ENCODE measurements at regions not wholly inside any gene's neighbourhood (a gene's known extent, or its start where the extent isn't known, plus 50 kb on each side); places are given as distances from the start of the nearest gene placed in this dataset.

- Mint-ChIP-seq H3K9me3 (ENCODE audit: unreplicated experiment) (no peaks in the 10 kb centered on the region), H3K4me1 (ENCODE audit: low read depth, unreplicated experiment) (no peaks in the 10 kb centered on the region), H3K36me3 (ENCODE audit: unreplicated experiment) (peaks cover 8% of the 10 kb centered on the region), H3K27me3 (ENCODE audit: unreplicated experiment) (no peaks in the 10 kb centered on the region), H3K4me3 (ENCODE audit: unreplicated experiment) (no peak overlapping the region), H3K27ac (ENCODE audit: unreplicated experiment) (no peak overlapping the region)
- TF ChIP-seq CTCF (IDR thresholded peaks at IDR 0.05; ENCODE audit: partially characterized antibody, unreplicated experiment): no peak
- no peak for DNase-seq
These were observed 220.1 kb upstream of the RPL34 start for GRCh38 chr4:108400309-108400708.

GRCh38 chr4:108399610-108400265 lies 220.6 kb upstream of the RPL34 start:
- Mint-ChIP-seq H3K27ac (ENCODE audit: unreplicated experiment) (no peak overlapping the region), H3K27me3 (ENCODE audit: unreplicated experiment) (no peaks in the 10 kb centered on the region), H3K36me3 (ENCODE audit: unreplicated experiment) (peaks cover 4% of the 10 kb centered on the region), H3K9me3 (ENCODE audit: unreplicated experiment) (no peaks in the 10 kb centered on the region), H3K4me1 (ENCODE audit: low read depth, unreplicated experiment) (no peaks in the 10 kb centered on the region), H3K4me3 (ENCODE audit: unreplicated experiment) (no peak overlapping the region)
- TF ChIP-seq CTCF (IDR thresholded peaks at IDR 0.05; ENCODE audit: partially characterized antibody, unreplicated experiment): no peak
- no peak for DNase-seq

GRCh38 chr4:108398836-108399235 lies 221.5 kb upstream of the RPL34 start:
- Mint-ChIP-seq H3K36me3 (ENCODE audit: unreplicated experiment) (no peaks in the 10 kb centered on the region), H3K4me3 (ENCODE audit: unreplicated experiment) (no peak overlapping the region), H3K9me3 (ENCODE audit: unreplicated experiment) (no peaks in the 10 kb centered on the region), H3K4me1 (ENCODE audit: low read depth, unreplicated experiment) (peaks cover 2% of the 10 kb centered on the region), H3K27ac (ENCODE audit: unreplicated experiment) (no peak overlapping the region), H3K27me3 (ENCODE audit: unreplicated experiment) (no peaks in the 10 kb centered on the region)
- TF ChIP-seq CTCF (IDR thresholded peaks at IDR 0.05; ENCODE audit: partially characterized antibody, unreplicated experiment): no peak
- DNase-seq: no peak

- H3K4me1 Mint-ChIP-seq (ENCODE audit: low read depth, unreplicated experiment): peaks cover 2% of the 10 kb centered on the region
- no peak overlapping the region for H3K4me3 Mint-ChIP-seq (ENCODE audit: unreplicated experiment)
- no peak for DNase-seq
- H3K9me3 Mint-ChIP-seq (ENCODE audit: unreplicated experiment): no peaks in the 10 kb centered on the region
- no peak overlapping the region for H3K27ac Mint-ChIP-seq (ENCODE audit: unreplicated experiment)
- no peak for TF ChIP-seq CTCF (IDR thresholded peaks at IDR 0.05; ENCODE audit: partially characterized antibody, unreplicated experiment)
- no peaks in the 10 kb centered on the region for H3K27me3 Mint-ChIP-seq (ENCODE audit: unreplicated experiment)
- no peaks in the 10 kb centered on the region for H3K36me3 Mint-ChIP-seq (ENCODE audit: unreplicated experiment)
These were observed 222.1 kb upstream of the RPL34 start for GRCh38 chr4:108398316-108398715.

- H3K27ac Mint-ChIP-seq (ENCODE audit: unreplicated experiment): no peak overlapping the region
- H3K9me3 Mint-ChIP-seq (ENCODE audit: unreplicated experiment): no peaks in the 10 kb centered on the region
- peaks cover 2% of the 10 kb centered on the region for H3K4me1 Mint-ChIP-seq (ENCODE audit: low read depth, unreplicated experiment)
- no peaks in the 10 kb centered on the region for H3K36me3 Mint-ChIP-seq (ENCODE audit: unreplicated experiment)
- TF ChIP-seq CTCF (IDR thresholded peaks at IDR 0.05; ENCODE audit: partially characterized antibody, unreplicated experiment): no peak
- no peak overlapping the region for H3K4me3 Mint-ChIP-seq (ENCODE audit: unreplicated experiment)
- DNase-seq: no peak
- H3K27me3 Mint-ChIP-seq (ENCODE audit: unreplicated experiment): no peaks in the 10 kb centered on the region
These were observed 222.5 kb upstream of the RPL34 start for GRCh38 chr4:108397850-108398249.
